GM20431 (cell line): ENCODE measurements at regions not wholly inside any gene's neighbourhood (a gene's known extent, or its start where the extent isn't known, plus 50 kb on each side); places are given as distances from the start of the nearest gene placed in this dataset.

Experiments
- in situ Hi-C: fragments of 300-500 bp; cut with MseI, MboI; formaldehyde crosslinking; loops from one replicate; pipeline ENCODE4 v1.15.0; 2020; ENCODE audit warnings: low sequenced_read_pairs; ENCODE audit not compliant: unreplicated experiment

- in situ Hi-C loops, result no loop called here
Measured at GRCh38 chr14:86646696-86647690, 1117.0 kb downstream of the FLRT2 start.

- in situ Hi-C loops, result no loop called here
Measured at GRCh38 chr14:86646125-86646524, 1116.2 kb downstream of the FLRT2 start.

DNA sequence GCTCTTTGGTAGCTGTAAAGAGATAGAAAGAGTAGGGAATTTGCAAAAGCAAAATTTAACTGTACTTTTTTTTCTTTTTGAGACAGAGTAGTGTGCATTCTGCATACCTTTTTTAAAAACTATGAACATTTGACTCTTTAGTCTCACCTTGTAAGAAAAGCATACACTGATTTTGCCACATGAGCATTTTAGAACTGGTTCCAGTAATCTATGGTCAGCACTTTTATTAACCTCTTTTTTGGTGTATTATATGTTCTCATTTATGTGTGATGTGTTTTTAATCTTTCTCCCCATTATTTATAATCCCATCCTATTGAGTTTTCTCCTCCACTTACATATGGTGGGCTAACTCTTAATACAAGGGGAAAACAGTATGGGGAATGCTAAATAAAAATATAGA is 1111.4 kb downstream of the FLRT2 start:
- in situ Hi-C loops, result no loop called here

- in situ Hi-C loops, result no loop called here
Measured at GRCh38 chr14:86640288-86640687, 1110.3 kb downstream of the FLRT2 start.

DNA sequence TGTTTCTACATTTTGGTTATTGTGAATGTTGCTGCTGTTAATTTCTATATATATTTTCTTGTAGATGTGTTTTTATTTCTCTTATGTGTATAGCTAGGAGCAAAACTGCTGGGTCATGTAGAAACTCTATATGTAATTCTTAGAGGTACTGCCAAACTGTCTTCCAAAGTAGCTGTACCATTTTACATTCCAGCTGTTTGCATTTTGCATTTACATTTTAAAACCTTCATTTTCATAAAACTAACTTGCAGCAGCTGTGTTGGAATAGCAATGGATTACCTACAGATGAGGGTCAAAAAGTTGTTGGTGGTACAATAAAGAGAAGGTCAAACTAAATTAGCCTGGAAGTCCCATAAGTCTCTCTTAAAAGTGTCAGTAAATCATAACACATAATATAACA is 1109.7 kb downstream of the FLRT2 start:
- in situ Hi-C loops, result no loop called here

DNA sequence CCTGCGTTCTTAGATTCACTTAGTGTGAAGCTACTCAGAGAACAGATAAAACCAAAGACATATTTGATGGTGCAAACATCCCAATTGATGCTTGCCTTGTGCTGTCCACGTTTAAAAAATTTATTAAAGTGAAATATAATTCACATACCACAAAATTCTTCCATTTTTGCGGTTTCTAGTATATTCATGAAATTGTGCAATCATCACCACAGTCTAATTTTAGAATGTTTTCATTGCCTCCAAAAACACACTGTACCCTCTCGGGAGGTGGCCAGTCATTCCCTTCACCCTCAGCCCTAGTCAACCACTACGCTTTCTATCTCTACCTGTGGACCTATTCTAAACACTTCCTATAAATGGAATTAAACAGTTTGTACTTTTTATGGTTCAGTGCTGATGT is 1109.2 kb downstream of the FLRT2 start:
- in situ Hi-C loops, result no loop called here

- in situ Hi-C loops, result no loop called here
Measured at GRCh38 chr14:86627080-86627479, 1097.1 kb downstream of the FLRT2 start.

DNA sequence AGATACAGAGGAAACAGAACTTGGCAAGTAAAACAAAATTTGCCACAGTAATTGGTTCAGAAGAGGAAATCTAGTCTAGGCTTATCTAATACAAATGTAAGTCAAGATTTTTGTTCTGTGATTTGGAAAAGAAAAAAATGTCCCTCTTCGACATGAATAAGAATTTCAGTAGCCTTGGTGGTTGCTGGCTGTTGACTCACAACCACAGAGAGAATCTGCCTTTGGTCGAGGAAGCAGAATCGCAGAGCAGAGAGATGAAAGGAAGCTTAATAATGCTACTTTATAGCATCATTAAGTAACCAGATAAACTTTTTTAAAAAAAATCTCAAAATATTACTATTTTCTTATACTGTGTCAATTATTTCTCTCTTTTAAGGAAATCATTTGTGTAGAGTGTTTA is 1096.6 kb downstream of the FLRT2 start:
- in situ Hi-C loops, result no loop called here

DNA sequence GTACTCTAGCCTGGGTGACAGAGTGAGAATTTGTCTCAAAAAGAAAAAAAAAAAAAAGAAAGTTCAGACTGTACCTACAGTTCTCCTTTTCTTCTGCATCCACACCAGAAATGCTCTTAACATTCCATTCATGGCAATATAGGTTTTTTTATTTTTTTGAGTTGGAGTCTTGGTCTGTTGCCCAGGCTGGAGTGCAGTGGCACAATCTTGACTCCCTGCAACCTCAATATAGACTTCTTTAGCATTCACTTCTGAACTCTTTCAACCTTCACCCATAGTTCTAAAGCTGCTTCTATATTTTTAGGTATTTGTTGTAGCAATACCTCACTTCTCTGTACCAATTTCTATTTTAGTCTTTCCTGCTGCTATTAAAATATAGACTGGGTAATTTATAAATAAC is 1095.7 kb downstream of the FLRT2 start:
- in situ Hi-C loops, result no loop called here

DNA sequence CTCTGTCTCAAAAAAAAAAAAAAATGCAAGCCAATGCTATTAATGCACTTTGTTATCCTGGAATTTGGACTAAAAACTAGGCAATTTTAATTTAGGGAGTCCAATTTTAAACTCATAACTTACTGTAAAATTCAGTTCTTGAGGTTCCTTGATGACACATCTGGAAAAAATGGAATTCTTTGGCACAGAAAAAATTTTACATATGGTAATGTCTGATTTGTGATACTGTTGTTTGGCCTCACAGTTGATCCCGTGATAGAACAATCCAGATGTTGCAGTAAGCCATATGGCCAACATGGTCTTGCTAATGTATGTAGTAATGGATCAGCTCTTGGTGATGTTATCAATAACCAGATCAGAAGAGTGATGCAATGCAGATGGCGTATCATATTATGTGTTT is 1089.8 kb downstream of the FLRT2 start:
- in situ Hi-C loops, result no loop called here

DNA sequence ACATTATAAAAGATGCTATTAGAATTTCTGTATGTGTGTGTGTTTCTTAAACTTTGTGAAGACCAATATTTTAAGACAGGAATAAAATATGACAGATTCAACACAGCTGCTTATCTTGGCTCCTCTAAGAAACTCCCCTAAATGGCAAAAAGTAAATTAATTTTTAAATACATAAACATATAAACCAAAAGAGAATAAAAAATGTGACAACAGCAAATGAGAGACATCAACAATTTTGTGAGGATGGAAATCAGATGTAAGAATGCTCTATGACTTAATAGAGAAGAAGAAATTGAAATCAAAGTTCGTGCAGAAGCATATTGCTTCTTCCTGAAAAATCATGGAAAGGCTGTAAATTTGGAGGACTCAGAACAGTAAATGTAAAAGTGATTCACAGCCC is 1083.8 kb downstream of the FLRT2 start:
- in situ Hi-C loops, result no loop called here

DNA sequence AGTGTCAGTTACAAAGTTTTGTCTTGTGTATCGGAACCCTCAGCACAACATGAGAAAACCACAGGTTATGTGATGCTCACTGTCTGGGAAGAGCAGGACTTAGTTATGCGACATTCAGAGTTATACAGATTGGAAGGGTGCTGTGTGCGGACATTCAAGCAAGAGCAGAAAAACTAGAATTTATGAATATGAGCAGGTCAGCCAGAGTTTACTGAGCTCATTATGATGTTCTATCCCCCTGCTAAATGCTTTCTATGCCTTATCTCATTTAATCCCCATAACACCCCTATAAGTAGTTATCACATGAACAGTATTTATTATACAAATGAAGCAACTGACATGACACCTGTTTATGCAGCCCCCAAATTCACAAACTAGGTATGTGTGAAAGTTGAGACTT is 1083.2 kb downstream of the FLRT2 start:
- in situ Hi-C loops, result no loop called here

GRCh38 chr14:86604561-86604960 is 1074.6 kb downstream of the FLRT2 start:
- in situ Hi-C loops, result no loop called here

- in situ Hi-C loops, result no loop called here
Measured at GRCh38 chr14:86602263-86602662, 1072.3 kb downstream of the FLRT2 start.

GRCh38 chr14:86601813-86602212 is 1071.9 kb downstream of the FLRT2 start:
- in situ Hi-C loops, result no loop called here

DNA sequence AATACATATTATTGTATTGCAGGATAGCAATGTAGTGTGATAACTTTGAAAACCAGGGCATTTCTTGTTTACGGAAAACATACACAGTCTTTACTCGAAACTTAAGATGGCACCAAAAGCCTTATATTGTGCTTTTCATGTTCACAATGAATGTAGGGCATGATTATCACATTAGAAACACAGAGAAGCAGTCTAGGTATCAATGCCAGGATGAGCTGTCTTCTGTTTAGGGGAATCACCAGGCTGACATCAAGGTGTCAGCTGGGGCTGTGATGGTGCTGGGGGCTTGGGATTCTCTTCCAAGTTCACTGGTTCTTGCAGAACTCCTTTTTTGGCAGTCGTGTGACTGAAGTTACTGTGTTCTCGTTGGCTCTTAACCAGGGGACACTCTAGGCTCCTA is 1067.3 kb downstream of the FLRT2 start:
- in situ Hi-C loops, result no loop called here

GRCh38 chr14:86596024-86596423 is 1066.1 kb downstream of the FLRT2 start:
- in situ Hi-C loops, result no loop called here

GRCh38 chr14:86575141-86575540 is 1045.2 kb downstream of the FLRT2 start:
- in situ Hi-C loops, result no loop called here

DNA sequence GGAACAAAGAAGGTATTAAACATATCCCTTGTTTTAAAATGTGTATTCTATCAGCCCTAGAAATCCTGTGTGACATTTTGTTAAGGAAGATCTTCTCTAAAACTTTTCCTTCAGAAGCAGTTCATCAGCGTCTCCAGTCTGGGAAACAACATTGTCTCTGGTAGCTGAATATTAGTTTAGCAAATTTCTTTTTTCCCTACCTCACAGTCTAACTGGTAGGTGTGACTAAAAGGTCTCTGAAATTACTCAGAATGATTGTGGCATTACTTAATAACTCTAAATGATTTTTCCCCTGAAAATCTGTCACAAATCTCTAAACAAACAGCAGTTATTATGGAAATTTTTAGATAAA is 1044.8 kb downstream of the FLRT2 start:
- in situ Hi-C loops, result no loop called here

GRCh38 chr14:86574051-86574777 is 1044.3 kb downstream of the FLRT2 start:
- in situ Hi-C loops, result no loop called here

DNA sequence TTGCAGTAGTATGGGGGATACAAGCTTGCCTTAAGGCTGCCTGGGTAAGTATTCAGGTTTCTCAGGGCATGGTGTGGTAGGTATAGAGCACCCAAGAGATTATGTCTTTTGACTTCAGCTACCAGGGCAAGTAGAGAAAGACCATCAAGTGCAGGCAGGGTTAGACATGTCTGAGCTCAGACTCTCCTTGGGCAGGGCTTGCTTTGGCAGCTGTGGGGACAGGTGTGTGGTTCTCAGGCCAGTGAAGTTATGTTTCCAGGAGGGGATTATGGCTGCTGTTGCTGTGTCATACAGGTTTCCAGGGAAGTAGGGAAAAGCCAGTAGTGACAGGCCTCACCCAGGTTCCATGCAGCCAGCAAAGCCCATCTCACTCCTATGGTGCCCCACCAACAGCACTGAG is 1040.4 kb downstream of the FLRT2 start:
- in situ Hi-C loops, result no loop called here
